ENCODE measurements at regions not wholly inside any gene's neighbourhood (a gene's known extent, or its start where the extent isn't known, plus 50 kb on each side); places are given as distances from the start of the nearest gene placed in this dataset.

- DNase-seq: no peak
Measured at GRCh38 chr2:158006961-158007719, 94.5 kb upstream of the UPP2 start.

- no peak for DNase-seq
Measured at GRCh38 chr2:158004126-158004764, 97.4 kb upstream of the UPP2 start.

DNA sequence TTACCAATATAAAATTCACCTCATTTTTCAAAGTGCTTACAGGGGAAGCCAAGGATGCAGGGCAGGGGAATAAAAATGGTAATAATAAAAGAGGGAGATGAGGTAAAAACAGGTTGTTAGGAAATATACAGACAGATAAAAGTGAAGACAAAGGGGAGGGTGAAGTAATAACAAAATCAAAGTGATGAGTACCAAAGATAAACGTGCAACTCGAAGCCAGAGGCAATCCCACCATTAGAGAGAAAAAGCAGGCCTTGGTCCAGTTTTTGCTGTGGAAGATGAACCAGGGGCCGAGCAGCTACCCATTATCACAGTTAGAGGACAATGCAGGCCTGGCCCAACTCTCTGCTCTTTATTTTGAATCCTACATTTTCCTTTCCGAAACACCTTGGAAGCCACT is 99.6 kb upstream of the UPP2 start:
- DNase-seq: no peak

- DNase-seq: no peak
Measured at GRCh38 chr2:157996799-157997198, 104.9 kb upstream of the UPP2 start.

- no peak for DNase-seq
Measured at GRCh38 chr2:157995117-157995516, 106.6 kb upstream of the UPP2 start.

DNA sequence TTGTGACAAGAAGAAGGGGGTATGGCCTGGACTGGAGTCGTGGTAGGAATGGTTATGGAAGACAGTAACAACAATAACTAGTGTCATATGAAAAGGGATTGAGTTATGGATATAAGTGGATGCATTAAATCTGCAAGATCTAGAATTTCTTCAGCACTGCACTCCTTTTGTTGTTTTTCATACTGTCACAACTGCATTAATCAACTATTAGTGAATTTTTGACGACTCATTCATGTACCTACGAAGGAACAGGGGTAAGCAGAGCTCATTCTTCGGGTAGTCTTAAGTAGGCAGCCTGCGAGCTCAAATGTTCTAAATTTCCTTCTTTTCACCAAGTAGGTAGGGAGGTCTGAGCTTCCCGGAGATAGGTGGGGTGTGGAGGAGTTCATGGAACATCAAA is 109.7 kb upstream of the UPP2 start:
- DNase-seq: no peak

GRCh38 chr2:157990173-157990572 is 111.5 kb upstream of the UPP2 start:
- DNase-seq: no peak

DNA sequence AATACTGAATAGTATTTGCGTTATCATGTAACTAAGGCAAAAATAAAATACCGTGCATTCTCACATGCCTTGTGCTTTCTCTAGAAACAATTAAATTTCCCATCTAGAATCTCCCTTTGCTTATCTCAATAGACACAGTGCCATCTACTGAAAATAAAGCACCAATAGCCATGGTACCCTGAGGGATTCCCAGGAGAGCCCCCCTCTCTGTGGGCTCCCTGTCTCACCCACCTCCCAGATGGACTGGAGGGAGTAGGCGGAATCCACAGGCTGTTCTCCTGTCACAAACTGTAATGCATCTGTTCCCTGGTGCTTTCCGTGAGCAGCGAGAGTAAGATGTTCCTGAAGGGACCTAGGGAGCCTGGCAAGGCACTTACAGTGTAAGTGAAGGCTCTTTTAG is 112.4 kb upstream of the UPP2 start:
- DNase-seq: no peak

DNA sequence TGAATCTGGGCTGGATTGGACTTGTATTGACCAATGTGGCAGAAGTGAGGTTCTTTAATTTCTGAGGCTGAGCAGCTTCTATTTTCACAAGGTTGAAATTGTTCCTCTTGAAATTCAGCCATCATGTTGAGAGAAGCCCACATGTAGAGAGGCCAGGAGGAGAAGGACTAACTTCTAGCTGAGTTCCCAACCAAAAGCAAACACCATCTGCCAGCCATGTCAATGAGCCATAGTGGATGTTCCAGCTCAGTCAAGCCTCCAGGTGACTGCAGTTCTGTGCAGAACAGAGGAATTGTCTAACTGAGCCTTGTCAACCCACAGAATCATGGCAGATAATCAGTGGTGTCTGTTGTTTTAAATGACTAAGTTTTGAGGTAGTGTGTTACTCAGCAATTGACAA is 110.6 kb upstream of the ACVR1 start:
- DNase-seq: no peak

GRCh38 chr2:157984866-157985265 is 108.7 kb upstream of the ACVR1 start:
- no peak for DNase-seq

DNA sequence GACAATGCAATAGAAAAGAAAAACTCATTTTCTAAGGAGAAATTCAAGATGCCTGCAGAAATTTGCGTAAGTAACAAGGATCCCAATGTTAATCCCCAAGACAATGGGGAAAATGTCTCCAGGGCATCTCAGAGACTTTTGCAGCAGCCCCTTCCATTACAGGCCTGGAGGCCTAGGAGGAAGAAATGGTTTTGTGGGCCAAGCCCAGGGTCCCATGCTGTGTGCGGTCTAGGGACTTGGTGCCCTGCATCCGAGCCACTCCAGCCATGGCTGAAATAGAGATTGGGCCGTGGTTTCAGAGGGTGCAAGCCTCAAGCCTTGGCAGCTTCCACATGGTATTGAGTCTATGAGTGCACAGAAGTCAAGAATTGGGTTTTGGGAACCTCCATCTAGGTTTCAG is 103.9 kb upstream of the ACVR1 start:
- DNase-seq: no peak

DNA sequence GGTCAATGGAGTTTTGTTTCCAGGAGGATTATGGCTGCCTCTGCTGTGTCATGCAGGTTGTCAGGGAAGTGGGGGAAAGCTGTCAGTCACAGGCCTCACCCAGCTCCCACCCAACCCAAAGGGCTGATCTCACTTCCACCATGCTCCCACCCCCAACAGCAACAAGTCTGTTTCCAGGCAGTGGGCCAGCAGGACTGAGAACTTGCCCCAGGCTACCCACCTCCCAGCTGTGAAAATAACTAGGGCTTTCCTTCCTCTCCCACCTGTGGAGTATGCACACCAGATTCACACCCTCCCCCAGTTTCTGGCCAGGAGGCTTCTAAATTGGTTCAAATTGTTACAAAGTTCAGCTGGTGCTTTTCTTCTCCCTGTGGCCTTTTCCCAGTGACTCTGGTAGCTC is 95.6 kb upstream of the ACVR1 start:
- DNase-seq: no peak

GRCh38 chr2:157967856-157968255 is 91.7 kb upstream of the ACVR1 start:
- DNase-seq: no peak

- DNase-seq: no peak
Measured at GRCh38 chr2:157959249-157959648, 83.1 kb upstream of the ACVR1 start.

DNA sequence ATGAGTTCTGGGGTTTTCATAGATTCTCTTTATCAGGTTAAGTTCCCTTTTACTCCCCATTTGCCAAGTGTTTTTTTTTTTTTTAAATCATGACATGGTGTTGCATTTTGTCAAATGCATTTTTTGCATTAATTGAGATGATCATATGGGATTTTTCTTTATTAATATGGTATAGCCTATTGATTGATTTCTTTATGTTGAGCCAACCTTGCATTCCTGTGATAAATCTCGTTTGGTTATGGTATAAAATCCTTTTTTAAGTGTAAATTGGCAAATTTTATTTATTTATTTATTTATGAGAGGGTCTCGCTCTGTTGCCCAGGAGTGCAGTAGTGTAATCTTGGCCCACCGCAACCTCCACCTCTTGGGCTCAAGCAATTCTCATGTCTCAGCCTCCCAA is 81.5 kb upstream of the ACVR1 start:
- DNase-seq: no peak

DNA sequence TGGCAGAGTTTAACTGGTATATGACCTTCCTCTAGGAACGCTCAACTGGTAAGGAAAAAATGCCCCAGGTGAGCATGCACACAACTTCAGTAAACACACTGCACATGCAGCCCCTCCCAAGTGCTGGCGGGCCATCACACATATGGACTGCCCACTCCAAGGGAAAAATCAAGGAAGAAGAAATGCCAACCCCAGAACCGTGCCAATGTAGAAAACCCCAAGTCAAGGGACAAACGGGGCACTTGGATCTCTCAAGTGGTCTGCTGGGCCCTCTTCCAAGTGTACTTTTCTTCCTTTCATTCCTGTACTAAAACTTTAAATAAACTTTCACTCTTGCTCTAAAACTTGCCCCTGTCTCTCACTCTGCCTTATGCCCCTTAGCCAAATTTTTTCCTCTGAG is 76.4 kb upstream of the ACVR1 start:
- DNase-seq: no peak

- no peak for DNase-seq
Measured at GRCh38 chr2:157948856-157949255, 72.7 kb upstream of the ACVR1 start.

DNA sequence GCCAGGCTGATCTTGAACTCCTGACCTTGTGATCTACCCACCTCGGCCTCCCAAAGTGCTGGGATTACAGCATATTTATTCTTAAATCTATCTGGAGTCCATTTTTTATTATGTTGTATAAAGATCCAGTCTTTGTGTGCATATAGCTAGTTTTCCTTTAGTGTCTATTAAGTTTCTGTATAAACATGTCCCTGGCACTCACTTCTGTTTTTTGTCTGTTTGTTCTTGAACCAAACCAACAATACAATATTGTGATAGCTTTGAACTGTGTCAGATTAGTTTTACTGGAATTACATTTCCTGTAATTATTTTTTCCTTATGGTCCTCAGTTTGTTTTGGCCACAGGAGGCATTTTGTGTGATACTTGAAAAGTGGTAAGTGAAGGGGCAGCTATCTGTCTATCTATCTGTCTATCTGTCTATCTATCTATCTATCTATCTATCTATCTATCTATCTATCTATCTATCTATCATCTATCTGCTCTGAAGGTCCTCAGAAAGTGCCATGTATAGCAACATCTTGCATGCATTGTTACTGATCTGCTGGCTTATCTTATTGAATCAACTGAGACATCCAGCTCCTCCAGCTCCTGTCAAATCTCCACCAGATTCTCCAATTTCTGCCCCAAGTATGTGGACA is 70.9 kb upstream of the ACVR1 start:
- DNase-seq: no peak

DNA sequence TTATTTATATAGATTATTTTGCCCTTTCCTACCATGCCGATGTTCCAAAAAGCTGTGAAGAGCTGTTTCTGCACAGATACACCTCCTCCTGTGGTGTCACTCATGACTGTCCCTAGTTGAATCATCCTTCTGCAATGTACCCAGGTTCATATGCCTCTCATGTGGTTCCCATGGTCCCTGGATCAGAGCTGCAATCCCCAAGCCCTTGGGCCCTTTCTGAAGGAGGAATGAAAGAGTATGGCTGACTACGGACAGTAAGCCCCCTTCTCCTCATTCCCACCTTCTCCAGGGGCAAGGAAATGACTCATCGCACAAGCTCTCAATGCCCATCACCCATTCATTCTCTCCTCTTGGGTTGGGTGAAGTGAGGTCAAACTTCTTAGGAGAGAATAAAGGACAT is 63.9 kb upstream of the ACVR1 start:
- no peak for DNase-seq

DNA sequence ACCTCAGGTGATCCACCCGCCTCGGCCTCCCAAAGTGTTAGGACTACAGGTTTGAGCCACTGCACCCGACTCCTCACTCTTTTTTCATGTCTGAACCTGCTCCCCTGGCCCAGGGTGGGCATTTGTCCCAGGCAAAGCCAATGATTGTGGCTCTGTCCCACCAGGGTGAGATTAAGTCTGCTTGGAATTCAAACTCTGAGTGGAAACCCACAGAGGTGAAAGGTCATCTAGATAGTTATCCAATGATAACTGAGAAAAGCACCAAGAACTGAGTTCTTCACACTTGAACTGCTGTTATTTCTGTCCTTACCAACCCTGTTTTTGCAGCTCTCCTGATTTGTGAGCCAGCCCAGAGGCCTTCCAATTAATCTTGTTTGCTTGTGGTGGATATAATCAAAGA is 62.4 kb upstream of the ACVR1 start:
- DNase-seq: no peak

GRCh38 chr2:157936406-157936805 is 60.3 kb upstream of the ACVR1 start:
- no peak for DNase-seq

DNA sequence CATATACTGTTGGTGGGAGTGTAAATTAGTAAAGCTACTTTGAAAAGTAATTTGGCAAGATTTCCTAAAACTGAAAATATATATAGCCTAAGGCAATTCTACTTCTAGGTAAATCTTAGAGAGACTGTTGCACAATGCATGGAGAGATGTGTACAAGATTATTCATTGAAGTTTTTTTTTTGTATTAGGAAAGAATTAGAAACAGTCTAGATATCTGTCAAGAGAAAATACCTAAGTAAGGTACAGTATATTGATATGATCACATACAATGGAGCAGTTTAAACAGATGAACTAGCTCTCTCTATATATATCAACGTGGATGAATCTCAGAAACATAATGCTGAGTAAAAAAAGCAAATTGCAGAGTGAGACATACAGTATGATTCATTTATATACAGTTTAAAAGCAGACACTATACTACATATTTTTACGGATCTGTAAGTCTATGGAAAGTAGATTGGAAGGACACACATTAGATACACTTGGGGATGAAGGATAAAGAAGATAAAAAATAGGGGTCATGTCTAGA is 59.3 kb upstream of the ACVR1 start:
- DNase-seq: no peak

- no peak for DNase-seq
Measured at GRCh38 chr2:157934684-157935377, 58.7 kb upstream of the ACVR1 start.

Measured in activated CD4-positive, alpha-beta T cell treated with anti-CD3 and anti-CD28 coated beads, Interleukin-2, amount 50 U/mL, for 1 hour (primary cell).